ENCODE measurements at regions not wholly inside any gene's neighbourhood (a gene's known extent, or its start where the extent isn't known, plus 50 kb on each side); places are given as distances from the start of the nearest gene placed in this dataset.

GRCh38 chr9:12628546-12628945 lies 64.6 kb upstream of the TYRP1 start:
- CTCF ChIA-PET, result no interaction called here
- FAIRE-seq (no peak), ATAC-seq (no peak), DNase-seq (ENCODE audit: low read depth in 1 of 2, low spot score in 1 of 2) (no peak)
- no peaks in the 10 kb centered on the region for H3K9me3 ChIP-seq
- POLR2A ChIA-PET, result no interaction called here
- no peak overlapping the region for H3K27ac ChIP-seq
- H3K4me2 ChIP-seq, result no peak overlapping the region
- no peak for TF ChIP-seq ZC3H11A (IDR thresholded peaks at IDR 0.05)
- no peak for TF ChIP-seq SREBF2 (IDR thresholded peaks at IDR 0.05)
- TF ChIP-seq E2F6 (IDR thresholded peaks at IDR 0.05; ENCODE audit: borderline replicate concordance, low read depth), result no peak
- no peak for TF ChIP-seq MAFK (IDR thresholded peaks at IDR 0.05; ENCODE audit: partially characterized antibody)
- TF ChIP-seq CHD4 (IDR thresholded peaks at IDR 0.05; ENCODE audit: borderline replicate concordance), result no peak
- no peak for TF ChIP-seq PHF8 (IDR thresholded peaks at IDR 0.05; ENCODE audit: borderline replicate concordance, low read depth)
- no peak for TF ChIP-seq RCOR1 (IDR thresholded peaks at IDR 0.05; ENCODE audit: low read depth, low read length)
- no peak for TF ChIP-seq HDAC2 (IDR thresholded peaks at IDR 0.05)
- no peak for TF ChIP-seq ESRRA (IDR thresholded peaks at IDR 0.05; ENCODE audit: borderline replicate concordance, low read length)
- no peak for TF ChIP-seq USF2 (IDR thresholded peaks at IDR 0.05)
- no peak for TF ChIP-seq FOSL2 (IDR thresholded peaks at IDR 0.05)
- TF ChIP-seq FOSL2 (CRISPR knock-in tag; IDR thresholded peaks at IDR 0.05), result no peak
- TF ChIP-seq CBX2 (IDR thresholded peaks at IDR 0.05; ENCODE audit: borderline replicate concordance, low read depth), result no peak
- no peak for TF ChIP-seq KDM5A (IDR thresholded peaks at IDR 0.05)
- TF ChIP-seq ZNF302 (CRISPR knock-in tag; IDR thresholded peaks at IDR 0.05), result no peak
- no peak for TF ChIP-seq MYC (IDR thresholded peaks at IDR 0.05; ENCODE audit: borderline replicate concordance, low read length)
- TF ChIP-seq CTCF (IDR thresholded peaks at IDR 0.05), result no peak
- TF ChIP-seq BCL3 (IDR thresholded peaks at IDR 0.05), result no peak
- TF ChIP-seq CEBPB (IDR thresholded peaks at IDR 0.05), result no peak
- TF ChIP-seq RARB (CRISPR knock-in tag; IDR thresholded peaks at IDR 0.05), result no peak
- TF ChIP-seq JUN (IDR thresholded peaks at IDR 0.05), result no peak
- no peaks in the 10 kb centered on the region for H3K4me1 ChIP-seq
- 0% methylated on average over 1 of the region's 1 CpG for WGBS (ENCODE audit: missing lambda C conversion rate)
- no peak overlapping the region for H3K4me3 ChIP-seq

- DNase-seq (ENCODE audit: low read depth in 1 of 2, low spot score in 1 of 2) (no peak), ATAC-seq (no peak), FAIRE-seq (no peak)
- no peaks in the 10 kb centered on the region for H3K4me1 ChIP-seq
- no peak overlapping the region for H3K27ac ChIP-seq
- WGBS (ENCODE audit: missing lambda C conversion rate), result 28% methylated on average over 2 of the region's 2 CpGs
- CTCF ChIA-PET, result interaction anchor here (1.3 kb wide), 1 partner anchor 11 kb away, joined by 4 read pairs; no protein-coding TSS in a partner anchor
- H3K4me2 ChIP-seq, result no peak overlapping the region
- H3K9me3 ChIP-seq, result no peaks in the 10 kb centered on the region
- no peak overlapping the region for H3K4me3 ChIP-seq
- POLR2A ChIA-PET, result no interaction called here
- TF ChIP-seq HOXB13 (CRISPR knock-in tag; IDR thresholded peaks at IDR 0.05; ENCODE audit: low read depth), result no peak
- TF ChIP-seq HOXB5 (CRISPR knock-in tag; IDR thresholded peaks at IDR 0.05), result no peak
- no peak for TF ChIP-seq ZC3H11A (IDR thresholded peaks at IDR 0.05)
- no peak for TF ChIP-seq FOSL2 (IDR thresholded peaks at IDR 0.05)
- no peak for TF ChIP-seq FOSL2 (CRISPR knock-in tag; IDR thresholded peaks at IDR 0.05)
- TF ChIP-seq ESRRA (IDR thresholded peaks at IDR 0.05; ENCODE audit: borderline replicate concordance, low read length), result no peak
- TF ChIP-seq TP53 (CRISPR knock-in tag; IDR thresholded peaks at IDR 0.05), result no peak
- TF ChIP-seq FOXS1 (CRISPR knock-in tag; IDR thresholded peaks at IDR 0.05), result no peak
- TF ChIP-seq ZNF302 (CRISPR knock-in tag; IDR thresholded peaks at IDR 0.05), result no peak
- no peak for TF ChIP-seq EP300 (IDR thresholded peaks at IDR 0.05)
Observed at GRCh38 chr9:12629067-12629466, 64.1 kb upstream of the TYRP1 start.

Measured in A549 (cell line).